Thyroid gland (tissue), 4 donors: ENCODE measurements at regions not wholly inside any gene's neighbourhood (a gene's known extent, or its start where the extent isn't known, plus 50 kb on each side); places are given as distances from the start of the nearest gene placed in this dataset.

Source experiments
- DNase-seq, 2 donors: peaks; one replicate each; pipeline ENCODE4 v3.0.0-alpha.2; 2019
- H3K27ac ChIP-seq, 3 donors: fragments of 200-600 bp; sonication (generic); 1 replicate in 2 of 3; 2 replicates in 1 of 3; pipeline ENCODE4 v1.5.1; 2016 to 2019; ENCODE audit warnings: mild to moderate bottlenecking in 1 of 3, moderate library complexity in 1 of 3
- H3K27me3 ChIP-seq: fragments of 200-600 bp; sonication (generic); one replicate; pipeline ENCODE4 v1.5.1; 2019
- H3K36me3 ChIP-seq, 2 donors: fragments of 200-600 bp; sonication (generic); one replicate each; pipeline ENCODE4 v1.5.1; 2016 to 2019
- H3K4me1 ChIP-seq, 2 donors: fragments of 200-600 bp; sonication (generic); one replicate each; pipeline ENCODE4 v1.5.1; 2017 to 2019
- H3K4me3 ChIP-seq, 3 donors: fragments of 200-600 bp; sonication (generic); replicated peaks in 1 of 3; 1 replicate in 2 of 3; 2 replicates in 1 of 3; pipeline ENCODE4 v1.5.1; 2016; ENCODE audit warnings: mild to moderate bottlenecking in 1 of 3
- H3K9me3 ChIP-seq: fragments of 200-600 bp; sonication (generic); one replicate; pipeline ENCODE4 v1.5.1; 2017
- CTCF ChIP-seq, 6 experiments: fragments of 200-600 bp in 3 of 6; fragments of 450-650 bp in 3 of 6; sonication (generic) in 3 of 6; IDR thresholded peaks; one replicate each; pipeline ENCODE4 v1.5.1; 2016 to 2019; ENCODE audit warnings: antibody characterized with exemption in 6 of 6, mild to moderate bottlenecking in 2 of 6, inconsistent platforms in 1 of 6, moderate library complexity in 1 of 6
- POLR2A ChIP-seq, 2 donors: fragments of 450-650 bp; IDR thresholded peaks; one replicate each; pipeline ENCODE4 v1.6.1; 2017; ENCODE audit warnings: antibody characterized with exemption in 2 of 2, mild to moderate bottlenecking in 2 of 2, moderate library complexity in 1 of 2
- WGBS, 2 donors: methylation state at CpG; one replicate each; pipeline ENCODE4 v1.1.5; 2017; 5-methylcytosine and 5-hydroxymethylcytosine counted together
- intact Hi-C: fragments of 100-400 bp; cut with DNase I; formaldehyde crosslinking; loops from one replicate; pipeline ENCODE4 v1.15.1; 2023

- no peak overlapping the region for H3K27ac ChIP-seq
- TF ChIP-seq CTCF (IDR thresholded peaks at IDR 0.05) = no peak
- no peak for TF ChIP-seq POLR2A (IDR thresholded peaks at IDR 0.05)
- 74 to 76% methylated on average over 3 of the region's 3 CpGs for WGBS, 2 donors
- DNase-seq = no peak
- no peaks in the 10 kb centered on the region for H3K4me1 ChIP-seq
- no peaks in the 10 kb centered on the region for H3K27me3 ChIP-seq
- no peaks in the 10 kb centered on the region for H3K36me3 ChIP-seq
- H3K9me3 ChIP-seq = no peaks in the 10 kb centered on the region
- intact Hi-C loops = no loop called here
- no peak overlapping the region for H3K4me3 ChIP-seq
Observed at GRCh38 chr6:2507521-2508037, 243.1 kb downstream of the MYLK4 start.

GRCh38 chr6:2507016-2507415 is 243.7 kb downstream of the MYLK4 start:
- no peaks in the 10 kb centered on the region for H3K9me3 ChIP-seq
- no peak for DNase-seq
- WGBS, 2 donors = 86 to 88% methylated on average over 2 of the region's 2 CpGs
- intact Hi-C loops = no loop called here
- no peaks in the 10 kb centered on the region for H3K36me3 ChIP-seq
- no peak overlapping the region for H3K27ac ChIP-seq
- H3K27me3 ChIP-seq = no peaks in the 10 kb centered on the region
- TF ChIP-seq POLR2A (IDR thresholded peaks at IDR 0.05) = no peak
- TF ChIP-seq CTCF (IDR thresholded peaks at IDR 0.05) = no peak
- H3K4me3 ChIP-seq = no peak overlapping the region
- peaks cover 0 to 2% of the 10 kb centered on the region in 2 donors for H3K4me1 ChIP-seq

GRCh38 chr6:2505624-2506023 is 245.1 kb downstream of the MYLK4 start:
- no peaks in the 10 kb centered on the region for H3K9me3 ChIP-seq
- no peak for DNase-seq
- TF ChIP-seq CTCF (IDR thresholded peaks at IDR 0.05) (no peak), POLR2A (IDR thresholded peaks at IDR 0.05) (no peak)
- 51 to 52% methylated on average over 9 of the region's 9 CpGs for WGBS, 2 donors
- H3K4me1 ChIP-seq = peaks cover 0 to 4% of the 10 kb centered on the region in 2 donors
- intact Hi-C loops = no loop called here
- H3K4me3 ChIP-seq = no peak overlapping the region
- H3K27ac ChIP-seq = no peak overlapping the region
- H3K36me3 ChIP-seq = no peaks in the 10 kb centered on the region
- H3K27me3 ChIP-seq = no peaks in the 10 kb centered on the region

GRCh38 chr6:2504495-2505064 is 246.1 kb downstream of the MYLK4 start:
- Histone ChIP-seq H3K4me1 (peaks cover 0 to 4% of the 10 kb centered on the region in 2 donors), H3K4me3 (no peak overlapping the region), H3K36me3 (no peaks in the 10 kb centered on the region), H3K9me3 (no peaks in the 10 kb centered on the region), H3K27ac (no peak overlapping the region), H3K27me3 (no peaks in the 10 kb centered on the region)
- intact Hi-C loops = no loop called here
- no peak for DNase-seq
- no peak for TF ChIP-seq CTCF (IDR thresholded peaks at IDR 0.05)
- TF ChIP-seq POLR2A (IDR thresholded peaks at IDR 0.05) = no peak
- WGBS, 2 donors = 64 to 83% methylated on average over 1 of the region's 1 CpG

- TF ChIP-seq CTCF (IDR thresholded peaks at IDR 0.05) (no peak), POLR2A (IDR thresholded peaks at IDR 0.05) (no peak)
- Histone ChIP-seq H3K27ac (no peak overlapping the region), H3K9me3 (no peaks in the 10 kb centered on the region), H3K4me1 (peaks cover 0 to 4% of the 10 kb centered on the region in 2 donors), H3K36me3 (no peaks in the 10 kb centered on the region), H3K4me3 (no peak overlapping the region), H3K27me3 (no peaks in the 10 kb centered on the region)
- intact Hi-C loops = no loop called here
- DNase-seq = no peak
- WGBS, 2 donors = 55 to 81% methylated on average over 5 of the region's 5 CpGs
Observed at GRCh38 chr6:2503816-2504494, 246.8 kb downstream of the MYLK4 start.
